Large intestine (tissue), 3 donors: ENCODE measurements at regions not wholly inside any gene's neighbourhood (a gene's known extent, or its start where the extent isn't known, plus 50 kb on each side); places are given as distances from the start of the nearest gene placed in this dataset.
"Not testable (repeated sequence)": the region's sequence is repeated elsewhere in the genome, so short reads cannot be mapped to it uniquely, and the experiment has no call there.

Experiments
- DNase-seq, 2 donors: peaks; one replicate each; pipeline versions ENCODE4 v3.0.0 to v3.0.0-alpha.2; 2013
- H3K27ac ChIP-seq: one replicate; pipeline ENCODE4 v1.5.1; 2013; ENCODE audit warnings: low read length
- H3K27me3 ChIP-seq: 2 replicates; pipeline ENCODE4 v1.6.1; 2013; ENCODE audit warnings: low read length; ENCODE audit not compliant: control insufficient read depth, insufficient read depth
- H3K36me3 ChIP-seq: 2 replicates; pipeline ENCODE4 v1.6.1; 2013; ENCODE audit warnings: low read length; ENCODE audit not compliant: control insufficient read depth, insufficient read depth
- H3K4me1 ChIP-seq: one replicate; pipeline ENCODE4 v1.6.1; 2013; ENCODE audit warnings: low read length; ENCODE audit not compliant: control insufficient read depth, insufficient read depth
- H3K4me3 ChIP-seq: one replicate; pipeline ENCODE4 v1.5.1; 2013; ENCODE audit warnings: low read length
- H3K9me3 ChIP-seq: one replicate; pipeline ENCODE4 v1.6.1; 2013; ENCODE audit warnings: mild to moderate bottlenecking, low read depth, low read length, moderate library complexity; ENCODE audit not compliant: control insufficient read depth
- WGBS: methylation state at CpG from one replicate; pipeline ENCODE4 v1.1.5; 2013; ENCODE audit warnings: low lambda C conversion rate; ENCODE audit not compliant: insufficient coverage; 5-methylcytosine and 5-hydroxymethylcytosine counted together

GRCh38 chr9:87040410-87041009, 93.2 kb upstream of the GAS1 start:
- DNase-seq = no peak
- Histone ChIP-seq H3K27ac (no peak overlapping the region), H3K36me3 (no peaks in the 10 kb centered on the region), H3K4me3 (no peak overlapping the region), H3K4me1 (no peaks in the 10 kb centered on the region), H3K27me3 (no peaks in the 10 kb centered on the region), H3K9me3 (no peaks in the 10 kb centered on the region)
- no CpG with 5 or more reads among the region's 2 CpGs for WGBS

GRCh38 chr9:87041553-87042235, 94.4 kb upstream of the GAS1 start:
- not testable (repeated sequence) for H3K27ac ChIP-seq
- WGBS = 90% methylated on average over 7 of the region's 29 CpGs

GRCh38 chr9:87049929-87050608, 102.8 kb upstream of the GAS1 start:
- H3K27ac ChIP-seq, H3K4me1 ChIP-seq, DNase-seq, H3K4me3 ChIP-seq, H3K27me3 ChIP-seq, H3K9me3 ChIP-seq, H3K36me3 ChIP-seq: not testable (repeated sequence)
- WGBS = 81% methylated on average over 2 of the region's 2 CpGs

More at GRCh38 chr9:87041553-87042235, 94.4 kb upstream of the GAS1 start:
- not testable (repeated sequence) for H3K36me3 ChIP-seq, H3K27me3 ChIP-seq, H3K9me3 ChIP-seq, H3K4me3 ChIP-seq, DNase-seq, H3K4me1 ChIP-seq

- no peaks in the 10 kb centered on the region for H3K36me3 ChIP-seq
- H3K4me3 ChIP-seq = no peak overlapping the region
- H3K4me1 ChIP-seq = no peaks in the 10 kb centered on the region
- H3K27ac ChIP-seq = no peak overlapping the region
- H3K9me3 ChIP-seq = no peaks in the 10 kb centered on the region
- WGBS = 71% methylated on average over 1 of the region's 2 CpGs
- no peak for DNase-seq
- H3K27me3 ChIP-seq = no peaks in the 10 kb centered on the region
These were observed 107.8 kb upstream of the GAS1 start for GRCh38 chr9:87054999-87055686.

GRCh38 chr9:87059772-87060171, 112.5 kb upstream of the GAS1 start:
- no peak overlapping the region for H3K4me3 ChIP-seq
- DNase-seq = no peak
- 100% methylated on average over 1 of the region's 2 CpGs for WGBS
- no peaks in the 10 kb centered on the region for H3K27me3 ChIP-seq
- H3K9me3 ChIP-seq = no peaks in the 10 kb centered on the region
- H3K4me1 ChIP-seq = no peaks in the 10 kb centered on the region
- no peaks in the 10 kb centered on the region for H3K36me3 ChIP-seq
- H3K27ac ChIP-seq = no peak overlapping the region

GRCh38 chr9:87062746-87063145, 115.4 kb upstream of the GAS1 start:
- Histone ChIP-seq H3K9me3 (no peaks in the 10 kb centered on the region), H3K27ac (no peak overlapping the region), H3K4me1 (no peaks in the 10 kb centered on the region), H3K36me3 (no peaks in the 10 kb centered on the region), H3K4me3 (no peak overlapping the region), H3K27me3 (no peaks in the 10 kb centered on the region)
- no peak for DNase-seq

GRCh38 chr9:87063246-87063645, 115.9 kb upstream of the GAS1 start:
- Histone ChIP-seq H3K4me3 (no peak overlapping the region), H3K27ac (no peak overlapping the region), H3K4me1 (no peaks in the 10 kb centered on the region), H3K27me3 (no peaks in the 10 kb centered on the region), H3K36me3 (no peaks in the 10 kb centered on the region), H3K9me3 (no peaks in the 10 kb centered on the region)
- WGBS = 100% methylated on average over 1 of the region's 3 CpGs
- DNase-seq = no peak

GRCh38 chr9:87063871-87064270, 116.6 kb upstream of the GAS1 start:
- Histone ChIP-seq H3K27me3 (no peaks in the 10 kb centered on the region), H3K36me3 (no peaks in the 10 kb centered on the region), H3K4me3 (no peak overlapping the region), H3K27ac (no peak overlapping the region), H3K4me1 (no peaks in the 10 kb centered on the region), H3K9me3 (no peaks in the 10 kb centered on the region)
- DNase-seq = no peak
- no CpG with 5 or more reads among the region's 1 CpG for WGBS

GRCh38 chr9:87064311-87064710, 117.0 kb upstream of the GAS1 start:
- DNase-seq = no peak
- Histone ChIP-seq H3K36me3 (no peaks in the 10 kb centered on the region), H3K9me3 (no peaks in the 10 kb centered on the region), H3K4me3 (no peak overlapping the region), H3K4me1 (no peaks in the 10 kb centered on the region), H3K27ac (no peak overlapping the region), H3K27me3 (no peaks in the 10 kb centered on the region)
- WGBS = 40% methylated on average over 1 of the region's 4 CpGs

GRCh38 chr9:87065981-87066380, 118.7 kb upstream of the GAS1 start:
- H3K36me3 ChIP-seq = no peaks in the 10 kb centered on the region
- H3K27me3 ChIP-seq = no peaks in the 10 kb centered on the region
- no peak for DNase-seq
- no peak overlapping the region for H3K4me3 ChIP-seq
- WGBS = 80% methylated on average over 1 of the region's 4 CpGs
- no peak overlapping the region for H3K27ac ChIP-seq
- H3K9me3 ChIP-seq = no peaks in the 10 kb centered on the region
- H3K4me1 ChIP-seq = no peaks in the 10 kb centered on the region
